SH-SY5Y (cell line): ENCODE measurements at regions not wholly inside any gene's neighbourhood (a gene's known extent, or its start where the extent isn't known, plus 50 kb on each side); places are given as distances from the start of the nearest gene placed in this dataset.

Experiments
- GATA2 ChIP-seq: IDR thresholded peaks from 2 replicates; pipeline ENCODE4 v1.6.1; 2011; ENCODE audit warnings: mild to moderate bottlenecking, low read depth, low read length
- GATA3 ChIP-seq: IDR thresholded peaks from 2 replicates; pipeline ENCODE4 v1.6.1; 2011; ENCODE audit warnings: low read depth, mild to moderate bottlenecking, low read length, moderate library complexity

DNA sequence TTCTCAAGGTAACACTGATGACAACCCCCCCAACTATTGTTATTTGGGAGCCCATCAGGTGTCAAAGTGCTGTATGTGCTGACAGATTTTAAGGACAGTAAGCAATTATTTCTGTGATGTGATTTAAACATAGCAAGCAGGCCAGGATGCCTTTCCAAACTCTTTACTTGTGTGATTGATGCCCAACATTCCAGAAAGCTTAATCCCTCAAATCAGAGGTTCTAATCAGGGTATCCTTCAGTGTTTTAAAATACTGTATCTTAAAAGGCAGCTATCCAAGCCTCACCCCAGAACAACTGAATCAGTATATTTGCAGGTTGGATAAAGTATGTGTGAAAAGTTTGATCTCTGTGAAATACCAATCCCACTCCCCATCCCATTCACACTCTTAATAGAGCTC lies 119.7 kb downstream of the GASK1B start:
- TF ChIP-seq GATA2 = no peak
- TF ChIP-seq GATA3 = no peak
